ENCODE measurements at regions not wholly inside any gene's neighbourhood (a gene's known extent, or its start where the extent isn't known, plus 50 kb on each side); places are given as distances from the start of the nearest gene placed in this dataset.

DNA sequence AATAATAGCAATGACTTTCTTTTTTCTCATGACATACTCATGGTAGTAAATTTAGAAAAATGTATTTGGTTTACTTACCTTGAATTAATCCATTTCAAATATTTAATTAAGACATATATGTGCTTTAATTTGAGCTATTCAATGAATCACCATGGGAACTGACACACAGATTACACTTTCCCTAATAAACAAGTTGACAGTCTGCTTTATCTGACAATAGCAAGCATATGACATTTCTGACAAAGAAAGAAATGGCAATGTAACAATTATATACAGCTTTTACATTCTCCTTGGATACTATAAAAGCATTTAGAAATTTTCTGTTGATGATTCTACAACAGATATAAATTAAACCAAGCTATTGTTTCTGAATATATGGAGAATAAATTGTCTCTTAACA lies 382.5 kb downstream of the CYLC2 start:
- intact Hi-C loops (cut with micrococcal nuclease; ENCODE audit: unreplicated experiment): no loop called here
- no peak overlapping the region for H3K4me2 ChIP-seq
- H3F3A ChIP-seq (ENCODE audit: insufficient read depth, low read depth): no peaks in the 10 kb centered on the region
- no peaks in the 10 kb centered on the region for H4K20me1 ChIP-seq (ENCODE audit: insufficient read depth)
- H3K36me3 ChIP-seq (ENCODE audit: low read depth): no peaks in the 10 kb centered on the region
- no peak overlapping the region for H2AFZ ChIP-seq
- H3K9me2 ChIP-seq (ENCODE audit: insufficient read depth): no peaks in the 10 kb centered on the region
- H3K4me3 ChIP-seq: no peak overlapping the region
- POLR2A ChIA-PET (ENCODE audit: unreplicated experiment): no interaction called here
- BruUV-seq (replicated peaks): no TSS peak
- H3K4me1 ChIP-seq (replicated peaks; ENCODE audit: insufficient read depth): no peaks in the 10 kb centered on the region
- no peak overlapping the region for H3K27ac ChIP-seq
- no peak for DNase-seq
- no peaks in the 10 kb centered on the region for H3K79me2 ChIP-seq (ENCODE audit: low read depth)
- TF ChIP-seq, protein P1, sequence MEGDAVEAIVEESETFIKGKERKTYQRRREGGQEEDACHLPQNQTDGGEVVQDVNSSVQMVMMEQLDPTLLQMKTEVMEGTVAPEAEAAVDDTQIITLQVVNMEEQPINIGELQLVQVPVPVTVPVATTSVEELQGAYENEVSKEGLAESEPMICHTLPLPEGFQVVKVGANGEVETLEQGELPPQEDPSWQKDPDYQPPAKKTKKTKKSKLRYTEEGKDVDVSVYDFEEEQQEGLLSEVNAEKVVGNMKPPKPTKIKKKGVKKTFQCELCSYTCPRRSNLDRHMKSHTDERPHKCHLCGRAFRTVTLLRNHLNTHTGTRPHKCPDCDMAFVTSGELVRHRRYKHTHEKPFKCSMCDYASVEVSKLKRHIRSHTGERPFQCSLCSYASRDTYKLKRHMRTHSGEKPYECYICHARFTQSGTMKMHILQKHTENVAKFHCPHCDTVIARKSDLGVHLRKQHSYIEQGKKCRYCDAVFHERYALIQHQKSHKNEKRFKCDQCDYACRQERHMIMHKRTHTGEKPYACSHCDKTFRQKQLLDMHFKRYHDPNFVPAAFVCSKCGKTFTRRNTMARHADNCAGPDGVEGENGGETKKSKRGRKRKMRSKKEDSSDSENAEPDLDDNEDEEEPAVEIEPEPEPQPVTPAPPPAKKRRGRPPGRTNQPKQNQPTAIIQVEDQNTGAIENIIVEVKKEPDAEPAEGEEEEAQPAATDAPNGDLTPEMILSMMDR (conservative IDR thresholded peaks at IDR 0.05): no peak
- TF ChIP-seq EZH2 (IDR thresholded peaks at IDR 0.05; ENCODE audit: low read depth): no peak
- no peaks in the 10 kb centered on the region for H3K27me3 ChIP-seq (ENCODE audit: insufficient read depth, low read depth)
- CTCF ChIA-PET: no interaction called here
- no peaks in the 10 kb centered on the region for H3K9me3 ChIP-seq (ENCODE audit: insufficient read depth, low read depth)

DNA sequence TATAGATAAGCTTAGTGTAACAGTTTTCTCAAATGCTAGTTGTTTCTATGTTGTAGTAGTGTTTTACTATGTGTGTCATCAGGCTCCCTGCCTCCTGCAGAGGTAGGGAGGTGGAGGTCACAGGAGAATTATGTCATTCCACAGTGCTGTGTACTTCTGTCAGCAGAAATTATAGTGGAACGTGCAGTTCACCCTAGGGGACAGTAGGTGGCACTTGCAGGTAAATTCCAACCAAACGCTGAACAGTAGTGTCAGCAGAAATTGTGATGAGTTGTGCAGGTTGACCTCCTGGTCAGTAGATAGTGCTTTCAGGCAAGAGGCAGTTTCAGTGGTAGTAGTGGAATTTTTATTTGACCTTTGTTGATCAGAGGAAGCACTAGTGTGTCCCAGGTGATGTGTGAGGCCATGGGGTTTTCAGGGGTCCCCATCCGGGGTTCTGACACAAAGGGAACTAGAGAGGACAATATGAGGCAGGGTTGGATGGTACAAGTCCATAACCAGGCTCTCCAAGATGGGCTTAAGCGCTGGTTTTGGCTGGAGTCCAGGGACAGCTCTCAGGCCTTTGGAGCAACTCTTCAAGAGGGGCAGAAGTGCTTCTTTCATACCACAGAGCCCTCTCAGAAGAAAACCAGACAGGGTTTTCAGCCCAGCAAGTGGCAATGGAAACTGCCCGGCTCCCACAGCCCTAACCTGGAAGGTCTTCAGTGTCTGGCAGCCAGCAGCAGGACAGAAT lies 402.9 kb downstream of the CYLC2 start:
- H3K36me3 ChIP-seq (ENCODE audit: low read depth): no peaks in the 10 kb centered on the region
- no peaks in the 10 kb centered on the region for H4K20me1 ChIP-seq (ENCODE audit: insufficient read depth)
- H2AFZ ChIP-seq: no peak overlapping the region
- no peaks in the 10 kb centered on the region for H3K9me3 ChIP-seq (ENCODE audit: insufficient read depth, low read depth)
- POLR2A ChIA-PET (ENCODE audit: unreplicated experiment): no interaction called here
- TF ChIP-seq EZH2 (IDR thresholded peaks at IDR 0.05; ENCODE audit: low read depth): no peak
- TF ChIP-seq, protein P1 (conservative IDR thresholded peaks at IDR 0.05): peak; percentile 76
- H3K4me2 ChIP-seq: no peak overlapping the region
- H3F3A ChIP-seq (ENCODE audit: insufficient read depth, low read depth): no peaks in the 10 kb centered on the region
- H3K4me1 ChIP-seq (replicated peaks; ENCODE audit: insufficient read depth): no peaks in the 10 kb centered on the region
- H3K27me3 ChIP-seq (ENCODE audit: insufficient read depth, low read depth): no peaks in the 10 kb centered on the region
- no peak overlapping the region for H3K27ac ChIP-seq
- no peak overlapping the region for H3K4me3 ChIP-seq
- CTCF ChIA-PET: no interaction called here
- intact Hi-C loops (cut with micrococcal nuclease; ENCODE audit: unreplicated experiment): no loop called here
- H3K9me2 ChIP-seq (ENCODE audit: insufficient read depth): no peaks in the 10 kb centered on the region
- no TSS peak for BruUV-seq (replicated peaks)
- peak; percentile 34 to 36 for DNase-seq
- no peaks in the 10 kb centered on the region for H3K79me2 ChIP-seq (ENCODE audit: low read depth)

DNA sequence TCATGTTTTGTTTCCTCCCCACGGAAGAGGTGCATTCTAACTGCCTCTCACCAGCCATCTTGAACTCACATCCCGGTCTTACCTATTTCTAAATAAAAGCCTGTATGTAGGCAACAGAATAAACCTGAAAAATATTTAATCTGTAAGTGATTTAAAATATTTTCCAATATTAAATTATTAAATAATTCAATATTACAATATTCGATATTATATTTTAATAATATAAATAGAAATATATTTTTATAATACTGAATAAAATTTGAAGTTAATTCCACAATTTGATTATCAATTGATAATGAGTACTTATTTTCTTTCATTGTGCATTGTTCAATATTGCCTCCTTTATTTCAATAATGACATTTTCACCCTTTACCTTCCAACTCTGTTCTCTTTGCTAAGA lies 404.4 kb downstream of the CYLC2 start:
- H3K4me3 ChIP-seq: no peak overlapping the region
- no peak overlapping the region for H2AFZ ChIP-seq
- no peak for DNase-seq
- no peaks in the 10 kb centered on the region for H3K27me3 ChIP-seq (ENCODE audit: insufficient read depth, low read depth)
- CTCF ChIA-PET: no interaction called here
- no peaks in the 10 kb centered on the region for H3K79me2 ChIP-seq (ENCODE audit: low read depth)
- TF ChIP-seq, protein P1 (conservative IDR thresholded peaks at IDR 0.05): no peak
- no peak for TF ChIP-seq EZH2 (IDR thresholded peaks at IDR 0.05; ENCODE audit: low read depth)
- H3K9me2 ChIP-seq (ENCODE audit: insufficient read depth): no peaks in the 10 kb centered on the region
- POLR2A ChIA-PET (ENCODE audit: unreplicated experiment): no interaction called here
- intact Hi-C loops (cut with micrococcal nuclease; ENCODE audit: unreplicated experiment): no loop called here
- no peaks in the 10 kb centered on the region for H3K9me3 ChIP-seq (ENCODE audit: insufficient read depth, low read depth)
- no peak overlapping the region for H3K4me2 ChIP-seq
- no peaks in the 10 kb centered on the region for H3K4me1 ChIP-seq (replicated peaks; ENCODE audit: insufficient read depth)
- H3K27ac ChIP-seq: no peak overlapping the region
- H3K36me3 ChIP-seq (ENCODE audit: low read depth): no peaks in the 10 kb centered on the region
- no peaks in the 10 kb centered on the region for H4K20me1 ChIP-seq (ENCODE audit: insufficient read depth)
- BruUV-seq (replicated peaks): no TSS peak
- H3F3A ChIP-seq (ENCODE audit: insufficient read depth, low read depth): no peaks in the 10 kb centered on the region

Data from PC-9 (cell line).